ENCODE measurements at regions not wholly inside any gene's neighbourhood (a gene's known extent, or its start where the extent isn't known, plus 50 kb on each side); places are given as distances from the start of the nearest gene placed in this dataset.

- no peaks in the 10 kb centered on the region for H3K36me3 ChIP-seq (ENCODE audit: insufficient read depth, low read length)
Measured at GRCh38 chr3:193873426-193874201, 262.3 kb upstream of the HES1 start.

GRCh38 chr3:193874512-193874911, 261.4 kb upstream of the HES1 start:
- Histone ChIP-seq H3K4me3 (ENCODE audit: low read length) (no peak overlapping the region), H3K4me1 (ENCODE audit: insufficient read depth, low read length) (peaks cover 6% of the 10 kb centered on the region), H3K9me3 (ENCODE audit: low read length) (peaks cover 3% of the 10 kb centered on the region), H3K36me3 (ENCODE audit: insufficient read depth, low read length) (no peaks in the 10 kb centered on the region), H3K27me3 (ENCODE audit: insufficient read depth, low read length) (no peaks in the 10 kb centered on the region), H2AFZ (ENCODE audit: low read depth, low read length) (no peak overlapping the region)

More at GRCh38 chr3:193873426-193874201, 262.3 kb upstream of the HES1 start:
- no peaks in the 10 kb centered on the region for H3K27me3 ChIP-seq (ENCODE audit: insufficient read depth, low read length)
- peaks cover 3% of the 10 kb centered on the region for H3K9me3 ChIP-seq (ENCODE audit: low read length)
- no peak overlapping the region for H3K4me3 ChIP-seq (ENCODE audit: low read length)
- H3K4me1 ChIP-seq (ENCODE audit: insufficient read depth, low read length), result peaks cover 14% of the 10 kb centered on the region
- H2AFZ ChIP-seq (ENCODE audit: low read depth, low read length), result no peak overlapping the region

GRCh38 chr3:193874997-193875593, 260.9 kb upstream of the HES1 start:
- Histone ChIP-seq H3K9me3 (ENCODE audit: low read length) (peaks cover 3% of the 10 kb centered on the region), H3K36me3 (ENCODE audit: insufficient read depth, low read length) (no peaks in the 10 kb centered on the region), H3K4me3 (ENCODE audit: low read length) (no peak overlapping the region), H3K4me1 (ENCODE audit: insufficient read depth, low read length) (peaks cover 3% of the 10 kb centered on the region), H2AFZ (ENCODE audit: low read depth, low read length) (no peak overlapping the region), H3K27me3 (ENCODE audit: insufficient read depth, low read length) (no peaks in the 10 kb centered on the region)

- Histone ChIP-seq H3K27me3 (ENCODE audit: insufficient read depth, low read length) (no peaks in the 10 kb centered on the region), H3K4me1 (ENCODE audit: insufficient read depth, low read length) (no peaks in the 10 kb centered on the region), H3K4me3 (ENCODE audit: low read length) (no peak overlapping the region), H3K36me3 (ENCODE audit: insufficient read depth, low read length) (no peaks in the 10 kb centered on the region), H3K9me3 (ENCODE audit: low read length) (peaks cover 3% of the 10 kb centered on the region), H2AFZ (ENCODE audit: low read depth, low read length) (no peak overlapping the region)
Measured at GRCh38 chr3:193875601-193876321, 260.2 kb upstream of the HES1 start.

- H3K4me1 ChIP-seq (ENCODE audit: insufficient read depth, low read length), result peaks cover 6% of the 10 kb centered on the region
- H3K36me3 ChIP-seq (ENCODE audit: insufficient read depth, low read length), result no peaks in the 10 kb centered on the region
- H3K4me3 ChIP-seq (ENCODE audit: low read length), result no peak overlapping the region
- H3K27me3 ChIP-seq (ENCODE audit: insufficient read depth, low read length), result no peaks in the 10 kb centered on the region
- H3K9me3 ChIP-seq (ENCODE audit: low read length), result peaks cover 3% of the 10 kb centered on the region
- H2AFZ ChIP-seq (ENCODE audit: low read depth, low read length), result no peak overlapping the region
Measured at GRCh38 chr3:193879099-193879863, 256.7 kb upstream of the HES1 start.

GRCh38 chr3:193879864-193880242, 256.1 kb upstream of the HES1 start:
- H3K36me3 ChIP-seq (ENCODE audit: insufficient read depth, low read length), result no peaks in the 10 kb centered on the region
- no peak overlapping the region for H2AFZ ChIP-seq (ENCODE audit: low read depth, low read length)
- H3K4me3 ChIP-seq (ENCODE audit: low read length), result no peak overlapping the region
- H3K9me3 ChIP-seq (ENCODE audit: low read length), result peaks cover 3% of the 10 kb centered on the region
- H3K27me3 ChIP-seq (ENCODE audit: insufficient read depth, low read length), result no peaks in the 10 kb centered on the region
- peaks cover 9% of the 10 kb centered on the region for H3K4me1 ChIP-seq (ENCODE audit: insufficient read depth, low read length)

GRCh38 chr3:193882091-193882490, 253.9 kb upstream of the HES1 start:
- H3K36me3 ChIP-seq (ENCODE audit: insufficient read depth, low read length), result no peaks in the 10 kb centered on the region
- peaks cover 9% of the 10 kb centered on the region for H3K4me1 ChIP-seq (ENCODE audit: insufficient read depth, low read length)
- no peaks in the 10 kb centered on the region for H3K27me3 ChIP-seq (ENCODE audit: insufficient read depth, low read length)
- no peak overlapping the region for H2AFZ ChIP-seq (ENCODE audit: low read depth, low read length)
- H3K4me3 ChIP-seq (ENCODE audit: low read length), result no peak overlapping the region
- peaks cover 1% of the 10 kb centered on the region for H3K9me3 ChIP-seq (ENCODE audit: low read length)

- Histone ChIP-seq H3K4me3 (ENCODE audit: low read length) (no peak overlapping the region), H3K27me3 (ENCODE audit: insufficient read depth, low read length) (no peaks in the 10 kb centered on the region), H3K4me1 (ENCODE audit: insufficient read depth, low read length) (peaks cover 9% of the 10 kb centered on the region), H3K36me3 (ENCODE audit: insufficient read depth, low read length) (no peaks in the 10 kb centered on the region), H2AFZ (ENCODE audit: low read depth, low read length) (no peak overlapping the region), H3K9me3 (ENCODE audit: low read length) (no peaks in the 10 kb centered on the region)
Measured at GRCh38 chr3:193883551-193883950, 252.4 kb upstream of the HES1 start.

- Histone ChIP-seq H3K27me3 (ENCODE audit: insufficient read depth, low read length) (no peaks in the 10 kb centered on the region), H3K4me1 (ENCODE audit: insufficient read depth, low read length) (peaks cover 9% of the 10 kb centered on the region), H3K36me3 (ENCODE audit: insufficient read depth, low read length) (no peaks in the 10 kb centered on the region), H3K9me3 (ENCODE audit: low read length) (no peaks in the 10 kb centered on the region), H2AFZ (ENCODE audit: low read depth, low read length) (no peak overlapping the region), H3K4me3 (ENCODE audit: low read length) (no peak overlapping the region)
Measured at GRCh38 chr3:193884027-193884426, 251.9 kb upstream of the HES1 start.

- H3K27me3 ChIP-seq (ENCODE audit: insufficient read depth, low read length), result no peaks in the 10 kb centered on the region
- no peak overlapping the region for H2AFZ ChIP-seq (ENCODE audit: low read depth, low read length)
- no peak overlapping the region for H3K4me3 ChIP-seq (ENCODE audit: low read length)
- no peaks in the 10 kb centered on the region for H3K36me3 ChIP-seq (ENCODE audit: insufficient read depth, low read length)
- peaks cover 9% of the 10 kb centered on the region for H3K4me1 ChIP-seq (ENCODE audit: insufficient read depth, low read length)
- H3K9me3 ChIP-seq (ENCODE audit: low read length), result no peaks in the 10 kb centered on the region
Measured at GRCh38 chr3:193884652-193885051, 251.3 kb upstream of the HES1 start.

- Histone ChIP-seq H2AFZ (ENCODE audit: low read depth, low read length) (no peak overlapping the region), H3K9me3 (ENCODE audit: low read length) (peaks cover 2% of the 10 kb centered on the region), H3K36me3 (ENCODE audit: insufficient read depth, low read length) (no peaks in the 10 kb centered on the region), H3K4me1 (ENCODE audit: insufficient read depth, low read length) (peaks cover 9% of the 10 kb centered on the region), H3K4me3 (ENCODE audit: low read length) (no peak overlapping the region), H3K27me3 (ENCODE audit: insufficient read depth, low read length) (no peaks in the 10 kb centered on the region)
Measured at GRCh38 chr3:193885832-193886231, 250.1 kb upstream of the HES1 start.

GRCh38 chr3:193890016-193890897, 245.7 kb upstream of the HES1 start:
- H3K27me3 ChIP-seq (ENCODE audit: insufficient read depth, low read length), result no peaks in the 10 kb centered on the region

More at GRCh38 chr3:193890016-193890897, 245.7 kb upstream of the HES1 start:
- Histone ChIP-seq H3K36me3 (ENCODE audit: insufficient read depth, low read length) (no peaks in the 10 kb centered on the region), H2AFZ (ENCODE audit: low read depth, low read length) (no peak overlapping the region), H3K4me1 (ENCODE audit: insufficient read depth, low read length) (peaks cover 5% of the 10 kb centered on the region), H3K4me3 (ENCODE audit: low read length) (no peak overlapping the region), H3K9me3 (ENCODE audit: low read length) (peaks cover 2% of the 10 kb centered on the region)
